Gastroesophageal sphincter (tissue), 4 donors: ENCODE measurements at regions not wholly inside any gene's neighbourhood (a gene's known extent, or its start where the extent isn't known, plus 50 kb on each side); places are given as distances from the start of the nearest gene placed in this dataset.

Experiments used
- ATAC-seq: fragments of 150-250 bp; one replicate; pipeline ENCODE4 v1.9.1; 2016; ENCODE audit warnings: mild to moderate bottlenecking, moderate library complexity
- H3K27ac ChIP-seq, 4 donors: fragments of 200-600 bp; sonication (generic) in 3 of 4; 1 replicate in 3 of 4; 2 replicates in 1 of 4; pipeline ENCODE4 v1.5.1; 2016 to 2019
- H3K27me3 ChIP-seq: fragments of 200-600 bp; sonication (generic); one replicate; pipeline ENCODE4 v1.5.1; 2019
- H3K36me3 ChIP-seq, 2 donors: fragments of 200-600 bp; sonication (generic); one replicate each; pipeline ENCODE4 v1.5.1; 2019; ENCODE audit warnings: control low read depth in 1 of 2
- H3K4me1 ChIP-seq, 3 donors: fragments of 200-600 bp; sonication (generic); 1 replicate in 2 of 3; 2 replicates in 1 of 3; pipeline ENCODE4 v1.5.1; 2016 to 2019; ENCODE audit warnings: control low read depth in 2 of 3
- H3K4me3 ChIP-seq, 2 donors: fragments of 200-600 bp; sonication (generic); one replicate each; pipeline ENCODE4 v1.5.1; 2019; ENCODE audit warnings: mild to moderate bottlenecking in 1 of 2, moderate library complexity in 1 of 2
- H3K9me3 ChIP-seq, 3 donors: fragments of 200-600 bp; sonication (generic); one replicate each; pipeline ENCODE4 v1.5.1; 2017 to 2019; ENCODE audit warnings: control low read depth in 2 of 3
- CTCF ChIP-seq, 4 experiments: fragments of 200-600 bp in 2 of 4; fragments of 450-650 bp in 2 of 4; sonication (generic) in 1 of 4; IDR thresholded peaks; one replicate each; pipeline ENCODE4 v1.5.1; 2017 to 2019; ENCODE audit warnings: antibody characterized with exemption in 4 of 4, mild to moderate bottlenecking in 2 of 4, moderate library complexity in 2 of 4
- EP300 ChIP-seq: sonication (generic); formaldehyde crosslinking; IDR thresholded peaks from one replicate; pipeline ENCODE4 v1.6.1; 2017; ENCODE audit warnings: antibody characterized with exemption, mild to moderate bottlenecking
- POLR2A ChIP-seq, 2 donors: fragments of 450-650 bp; IDR thresholded peaks; one replicate each; pipeline ENCODE4 v1.6.1; 2017; ENCODE audit warnings: antibody characterized with exemption in 2 of 2, mild to moderate bottlenecking in 2 of 2, moderate library complexity in 1 of 2
- POLR2AphosphoS5 ChIP-seq: sonication (generic); formaldehyde crosslinking; IDR thresholded peaks from one replicate; pipeline ENCODE4 v1.6.1; 2017; ENCODE audit warnings: antibody characterized with exemption
- WGBS, 2 donors: methylation state at CpG; one replicate each; pipeline ENCODE4 v1.1.5; 2018; ENCODE audit warnings: low coverage in 1 of 2; 5-methylcytosine and 5-hydroxymethylcytosine counted together

- no peaks in the 10 kb centered on the region for H3K36me3 ChIP-seq
- TF ChIP-seq POLR2AphosphoS5 (no peak), CTCF (IDR thresholded peaks at IDR 0.05) (no peak), EP300 (no peak), POLR2A (IDR thresholded peaks at IDR 0.05) (no peak)
- 85 to 100% methylated on average over 1 to 5 of the region's 5 CpGs for WGBS, 2 donors
- H3K9me3 ChIP-seq = peaks cover 0 to 27% (median 0%) of the 10 kb centered on the region in 3 donors
- H3K4me1 ChIP-seq = no peaks in the 10 kb centered on the region
- H3K27me3 ChIP-seq = no peaks in the 10 kb centered on the region
- H3K27ac ChIP-seq = no peak overlapping the region
- no peak for ATAC-seq
- H3K4me3 ChIP-seq = no peak overlapping the region
Observed at GRCh38 chr9:30411571-30411970, 1972.9 kb upstream of the ACO1 start.

DNA sequence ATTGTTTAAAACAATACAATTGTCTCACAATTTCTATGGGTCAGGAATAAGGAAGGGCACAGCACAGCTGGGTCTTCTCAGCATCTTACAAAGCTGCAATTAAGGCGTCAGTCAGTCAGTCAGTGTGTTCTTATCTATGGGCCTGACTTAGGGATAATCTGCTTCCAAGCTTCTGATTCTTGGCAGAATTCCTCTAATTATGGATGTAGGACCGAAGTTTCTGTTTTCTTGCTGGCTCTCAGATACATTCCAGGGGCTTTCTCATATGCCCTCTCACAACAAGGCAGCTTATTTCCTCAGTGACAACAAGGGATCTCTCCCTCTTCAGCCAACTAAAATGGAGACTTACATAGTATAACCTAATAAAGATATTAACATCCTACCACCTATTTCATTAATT lies 1925.3 kb upstream of the ACO1 start:
- Histone ChIP-seq H3K27me3 (no peaks in the 10 kb centered on the region), H3K27ac (no peak overlapping the region), H3K4me3 (no peak overlapping the region), H3K36me3 (no peaks in the 10 kb centered on the region), H3K4me1 (no peaks in the 10 kb centered on the region), H3K9me3 (no peaks in the 10 kb centered on the region)
- no peak for TF ChIP-seq EP300
- TF ChIP-seq CTCF (IDR thresholded peaks at IDR 0.05) = no peak
- no peak for TF ChIP-seq POLR2A (IDR thresholded peaks at IDR 0.05)
- no peak for TF ChIP-seq POLR2AphosphoS5
- 23 to 28% methylated on average over 2 of the region's 2 CpGs for WGBS, 2 donors
- no peak for ATAC-seq

DNA sequence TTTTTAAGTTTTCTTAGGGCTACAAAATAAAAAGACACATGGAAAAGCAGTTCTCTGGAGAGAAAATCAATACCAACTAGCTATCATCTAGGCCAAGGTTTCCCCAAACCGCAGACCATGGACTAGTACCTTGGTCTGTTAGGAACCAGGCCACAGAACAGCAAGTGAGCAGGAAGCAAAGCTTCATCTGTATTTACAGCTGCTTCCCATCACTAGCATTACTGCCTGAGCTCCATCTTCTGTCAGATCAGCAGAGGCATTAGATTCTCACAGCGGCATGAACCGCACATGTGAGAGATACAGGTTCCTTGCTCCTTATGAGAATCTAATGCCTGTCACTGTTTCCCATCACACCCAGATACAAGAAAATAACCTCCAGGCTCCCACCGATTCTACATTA lies 1907.6 kb upstream of the ACO1 start:
- ATAC-seq = no peak
- Histone ChIP-seq H3K27ac (no peak overlapping the region), H3K4me1 (no peaks in the 10 kb centered on the region), H3K36me3 (no peaks in the 10 kb centered on the region), H3K9me3 (no peaks in the 10 kb centered on the region), H3K4me3 (no peak overlapping the region), H3K27me3 (no peaks in the 10 kb centered on the region)
- TF ChIP-seq POLR2A (IDR thresholded peaks at IDR 0.05) (no peak), CTCF (IDR thresholded peaks at IDR 0.05) (no peak), EP300 (no peak), POLR2AphosphoS5 (no peak)
- WGBS, 2 donors = 55 to 66% methylated on average over 3 to 4 of the region's 4 CpGs

GRCh38 chr9:30478684-30479083 lies 1905.8 kb upstream of the ACO1 start:
- H3K4me1 ChIP-seq = no peaks in the 10 kb centered on the region
- no peaks in the 10 kb centered on the region for H3K36me3 ChIP-seq
- no peaks in the 10 kb centered on the region for H3K27me3 ChIP-seq
- 81 to 88% methylated on average over 1 of the region's 1 CpG for WGBS, 2 donors
- H3K4me3 ChIP-seq = no peak overlapping the region
- H3K9me3 ChIP-seq = no peaks in the 10 kb centered on the region
- no peak overlapping the region for H3K27ac ChIP-seq
- TF ChIP-seq POLR2A (IDR thresholded peaks at IDR 0.05) (no peak), CTCF (IDR thresholded peaks at IDR 0.05) (no peak), POLR2AphosphoS5 (no peak), EP300 (no peak)
- no peak for ATAC-seq

GRCh38 chr9:30482499-30482898 lies 1901.9 kb upstream of the ACO1 start:
- H3K27ac ChIP-seq = no peak overlapping the region
- TF ChIP-seq EP300 (no peak), CTCF (IDR thresholded peaks at IDR 0.05) (no peak), POLR2AphosphoS5 (no peak), POLR2A (IDR thresholded peaks at IDR 0.05) (no peak)
- H3K27me3 ChIP-seq = no peaks in the 10 kb centered on the region
- 71 to 73% methylated on average over 2 to 4 of the region's 4 CpGs for WGBS, 2 donors
- H3K9me3 ChIP-seq = no peaks in the 10 kb centered on the region
- H3K4me1 ChIP-seq = no peaks in the 10 kb centered on the region
- no peak for ATAC-seq
- no peaks in the 10 kb centered on the region for H3K36me3 ChIP-seq
- no peak overlapping the region for H3K4me3 ChIP-seq
